Stimulated activated effector memory CD8-positive, alpha-beta T cell treated with anti-CD3 and anti-CD28 coated beads, Interleukin-12 subunit alpha, Interleukin-12 subunit beta, amount 100 ng/mL, for 72 hours (primary cell): ENCODE measurements at regions not wholly inside any gene's neighbourhood (a gene's known extent, or its start where the extent isn't known, plus 50 kb on each side); places are given as distances from the start of the nearest gene placed in this dataset.

Source experiments
- ATAC-seq: fragments of 150-1000 bp; cut with Tn5 transposase; 2 replicates; pipeline ENCODE4 v1.10.0; 2021
- DNase-seq, 2 donors: peaks; one replicate each; pipeline ENCODE4 v3.0.0; 2021 to 2022; ENCODE audit warnings: low spot score in 2 of 2
- H3K27ac Mint-ChIP-seq: one replicate; pipeline ENCODE4 v1.8.0; 2022; ENCODE audit warnings: mild to moderate bottlenecking, mixed read lengths
- H3K36me3 Mint-ChIP-seq: one replicate; pipeline ENCODE4 v1.8.0; 2022; ENCODE audit warnings: mild to moderate bottlenecking, mixed read lengths
- H3K4me1 Mint-ChIP-seq: one replicate; pipeline ENCODE4 v1.8.0; 2022; ENCODE audit warnings: mixed read lengths
- H3K4me3 Mint-ChIP-seq: one replicate; pipeline ENCODE4 v1.8.0; 2022; ENCODE audit warnings: mild to moderate bottlenecking, mixed read lengths
- H3K9me3 Mint-ChIP-seq: one replicate; pipeline ENCODE4 v1.8.0; 2022; ENCODE audit warnings: mixed read lengths

DNA sequence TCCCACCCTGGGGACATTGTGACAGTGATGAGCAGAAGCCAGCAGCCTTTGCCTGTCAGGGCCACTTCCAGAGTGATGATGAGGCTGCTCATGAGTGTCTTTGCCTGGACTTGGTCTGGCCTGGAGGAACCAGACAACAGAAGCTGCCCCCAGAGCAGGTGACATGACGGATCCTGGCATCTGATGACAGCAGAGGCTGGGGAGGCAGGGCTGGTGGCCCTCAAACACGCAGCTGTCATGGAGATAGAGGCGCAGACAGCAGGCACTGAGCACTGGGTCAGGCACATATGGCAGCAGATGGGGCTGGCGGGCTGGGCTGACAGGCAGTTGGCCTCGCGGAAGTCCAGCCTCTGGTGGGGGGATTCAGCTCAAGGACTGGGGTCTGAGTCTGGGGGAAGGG, 66.4 kb upstream of the STUM start:
- H3K4me3 Mint-ChIP-seq: no peak overlapping the region
- ATAC-seq (no peak), DNase-seq (no peak)
- H3K4me1 Mint-ChIP-seq: no peaks in the 10 kb centered on the region
- H3K36me3 Mint-ChIP-seq: no peaks in the 10 kb centered on the region
- H3K27ac Mint-ChIP-seq: no peak overlapping the region
- no peaks in the 10 kb centered on the region for H3K9me3 Mint-ChIP-seq

DNA sequence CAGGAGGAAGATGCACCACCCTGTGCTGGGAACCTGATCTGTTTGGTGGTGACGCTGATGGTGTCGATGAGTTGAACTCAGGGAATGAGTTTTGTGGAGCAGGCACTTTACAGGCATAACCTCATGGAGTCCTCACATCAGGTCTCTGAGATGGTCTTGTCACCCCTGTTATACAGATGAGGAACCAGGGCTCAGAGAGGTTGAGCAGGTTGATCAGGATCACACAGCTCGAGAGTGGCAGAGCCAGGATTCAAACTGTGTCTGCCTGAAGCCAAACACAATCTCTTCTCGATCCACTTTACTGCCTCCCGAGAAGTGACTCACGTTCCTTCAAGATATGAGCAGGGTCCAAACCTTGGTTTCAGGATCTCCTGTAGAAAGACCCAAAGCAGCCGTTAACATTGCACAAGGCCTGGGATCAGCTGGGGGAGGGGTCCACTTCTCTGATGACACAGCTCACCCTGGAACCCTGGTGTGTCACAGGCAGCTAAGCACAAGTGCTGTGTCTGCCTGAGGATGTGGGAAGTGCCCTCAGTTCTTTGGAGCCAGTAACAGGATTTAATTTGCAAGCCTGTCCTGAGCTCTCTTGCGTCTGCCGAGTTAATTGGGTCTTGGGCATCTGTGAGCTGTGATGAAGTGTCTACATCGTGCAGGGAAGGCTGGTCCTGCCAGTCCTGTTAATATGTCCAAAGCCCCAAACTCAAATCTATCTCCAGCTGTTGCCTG, 65.4 kb upstream of the STUM start:
- Mint-ChIP-seq H3K27ac (no peak overlapping the region), H3K36me3 (no peaks in the 10 kb centered on the region), H3K4me3 (no peak overlapping the region), H3K9me3 (no peaks in the 10 kb centered on the region), H3K4me1 (no peaks in the 10 kb centered on the region)
- DNase-seq (no peak), ATAC-seq (no peak)

DNA sequence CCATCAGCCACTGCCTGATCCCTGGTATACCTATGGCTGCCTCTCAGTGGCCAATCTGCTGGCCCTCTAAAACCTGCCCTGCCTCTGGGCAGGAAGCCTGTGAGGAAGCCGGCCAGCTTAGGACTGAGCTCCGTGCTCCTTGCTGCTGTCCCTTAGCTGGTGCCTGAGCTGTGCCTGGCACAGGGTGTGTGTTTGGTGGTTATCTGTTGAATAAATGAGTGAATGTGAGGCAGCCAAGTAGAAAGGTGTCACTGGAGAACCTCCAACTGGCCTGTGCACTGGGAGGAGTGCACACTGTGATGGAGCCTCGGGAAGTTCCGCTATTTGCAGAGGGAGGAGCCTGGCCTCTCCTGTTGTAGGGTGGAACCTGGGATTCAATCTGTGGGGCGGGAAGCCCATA, 63.4 kb upstream of the STUM start:
- no peak overlapping the region for H3K27ac Mint-ChIP-seq
- no peak for ATAC-seq
- H3K4me3 Mint-ChIP-seq: no peak overlapping the region
- no peaks in the 10 kb centered on the region for H3K9me3 Mint-ChIP-seq
- no peaks in the 10 kb centered on the region for H3K36me3 Mint-ChIP-seq
- no peak for DNase-seq
- H3K4me1 Mint-ChIP-seq: no peaks in the 10 kb centered on the region

DNA sequence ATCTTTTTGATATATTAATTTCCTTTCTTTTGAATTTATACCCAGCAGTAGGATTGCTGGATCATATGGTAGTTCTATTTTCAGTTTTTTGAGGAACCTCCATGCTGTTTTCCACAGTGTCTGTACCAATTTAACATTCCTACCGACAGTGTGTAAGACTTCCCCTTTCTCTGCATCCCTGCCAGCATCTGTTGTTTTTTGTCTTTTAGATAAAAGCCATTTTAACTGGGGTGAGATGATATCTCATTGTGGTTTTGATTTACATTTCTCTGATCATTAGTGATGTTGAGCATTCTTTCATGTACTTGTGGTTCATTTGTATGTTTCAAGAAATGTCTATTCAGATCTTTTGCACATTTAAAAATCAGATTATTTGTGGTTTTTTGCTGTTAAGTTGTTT, 62.4 kb upstream of the STUM start:
- Mint-ChIP-seq H3K4me1 (no peaks in the 10 kb centered on the region), H3K9me3 (no peaks in the 10 kb centered on the region), H3K27ac (no peak overlapping the region), H3K4me3 (no peak overlapping the region), H3K36me3 (no peaks in the 10 kb centered on the region)
- ATAC-seq (no peak), DNase-seq (no peak)

DNA sequence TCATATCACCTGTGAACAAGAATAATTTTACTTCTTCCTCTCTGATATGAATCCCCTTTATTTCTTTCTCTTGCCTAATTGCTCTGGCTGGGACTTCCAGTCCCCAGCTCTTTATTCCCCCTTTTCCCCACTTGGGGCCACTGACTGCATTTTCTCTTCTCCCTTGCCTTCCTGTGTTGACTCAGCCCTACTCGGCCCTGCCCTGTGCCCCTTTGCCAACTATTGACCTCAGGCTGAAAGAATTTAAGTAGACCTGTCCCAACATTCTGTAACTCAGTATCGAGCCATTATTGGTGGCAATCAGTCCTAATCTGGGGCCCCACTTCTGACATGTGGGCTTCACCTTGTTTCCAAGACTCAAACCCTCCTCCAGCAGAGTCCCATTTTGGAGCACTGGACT, 60.6 kb upstream of the STUM start:
- H3K9me3 Mint-ChIP-seq: no peaks in the 10 kb centered on the region
- H3K27ac Mint-ChIP-seq: no peak overlapping the region
- no peak for DNase-seq
- H3K4me3 Mint-ChIP-seq: no peak overlapping the region
- no peaks in the 10 kb centered on the region for H3K36me3 Mint-ChIP-seq
- no peaks in the 10 kb centered on the region for H3K4me1 Mint-ChIP-seq
- ATAC-seq: no peak

DNA sequence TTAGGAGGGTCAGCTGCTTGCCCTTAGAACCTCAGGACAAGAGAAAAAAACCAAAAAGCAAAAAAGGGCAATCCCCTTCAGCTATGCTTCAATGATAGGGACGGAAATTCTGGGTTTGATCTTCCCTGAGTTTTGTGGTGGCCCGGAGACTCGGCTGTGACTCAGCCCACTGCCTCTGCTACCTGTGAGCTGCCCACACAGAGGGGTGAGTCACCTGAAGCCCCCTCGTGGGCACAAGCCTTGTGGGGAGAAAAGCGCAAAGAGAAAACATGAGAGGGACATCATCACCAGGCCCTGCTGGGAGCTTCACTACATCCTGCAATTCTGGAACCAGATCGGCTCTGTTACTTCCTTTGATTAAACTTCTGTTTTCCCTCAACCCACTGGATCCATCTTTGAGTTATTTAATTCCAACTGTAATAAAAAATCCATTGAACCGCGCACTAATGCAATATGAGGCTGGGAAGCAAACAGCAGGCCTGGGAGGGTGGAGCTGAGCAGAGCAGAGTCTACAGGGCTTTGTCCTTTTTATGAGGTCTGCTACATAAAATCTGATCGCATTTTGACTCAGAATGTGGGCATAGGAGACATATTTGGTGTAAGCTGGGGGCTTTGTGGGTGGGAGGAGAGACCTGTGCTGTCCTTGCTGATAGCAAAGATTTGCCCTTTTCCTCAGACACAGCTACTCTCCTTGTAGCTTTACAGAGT, 58.7 kb upstream of the STUM start:
- DNase-seq: no peak
- H3K4me1 Mint-ChIP-seq: no peaks in the 10 kb centered on the region
- H3K27ac Mint-ChIP-seq: no peak overlapping the region
- ATAC-seq: peak; percentile 59
- H3K4me3 Mint-ChIP-seq: no peak overlapping the region
- no peaks in the 10 kb centered on the region for H3K36me3 Mint-ChIP-seq
- H3K9me3 Mint-ChIP-seq: no peaks in the 10 kb centered on the region

DNA sequence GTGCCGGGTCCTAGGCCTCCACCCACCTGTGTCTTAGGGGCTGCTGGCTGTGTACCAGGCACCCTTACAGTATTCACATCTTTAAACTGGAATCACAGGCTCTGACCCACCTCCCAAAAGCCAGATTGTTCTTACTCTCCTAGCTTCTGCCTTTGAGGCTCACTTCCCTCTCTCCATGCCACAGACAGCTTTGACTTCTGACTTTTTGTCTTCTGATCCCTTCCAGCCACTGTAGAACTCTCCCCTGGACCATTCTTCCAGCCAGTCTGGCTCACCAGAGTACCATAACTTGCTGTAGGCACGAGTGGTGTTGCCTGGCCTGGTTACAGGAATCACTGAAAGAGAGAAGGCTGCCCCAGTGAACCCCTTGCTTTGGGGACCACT, 58.1 kb upstream of the STUM start:
- no peaks in the 10 kb centered on the region for H3K9me3 Mint-ChIP-seq
- no peak overlapping the region for H3K4me3 Mint-ChIP-seq
- no peak overlapping the region for H3K27ac Mint-ChIP-seq
- H3K4me1 Mint-ChIP-seq: no peaks in the 10 kb centered on the region
- ATAC-seq (no peak), DNase-seq (peak in 1 of 2 donors; percentile 43)
- H3K36me3 Mint-ChIP-seq: no peaks in the 10 kb centered on the region

DNA sequence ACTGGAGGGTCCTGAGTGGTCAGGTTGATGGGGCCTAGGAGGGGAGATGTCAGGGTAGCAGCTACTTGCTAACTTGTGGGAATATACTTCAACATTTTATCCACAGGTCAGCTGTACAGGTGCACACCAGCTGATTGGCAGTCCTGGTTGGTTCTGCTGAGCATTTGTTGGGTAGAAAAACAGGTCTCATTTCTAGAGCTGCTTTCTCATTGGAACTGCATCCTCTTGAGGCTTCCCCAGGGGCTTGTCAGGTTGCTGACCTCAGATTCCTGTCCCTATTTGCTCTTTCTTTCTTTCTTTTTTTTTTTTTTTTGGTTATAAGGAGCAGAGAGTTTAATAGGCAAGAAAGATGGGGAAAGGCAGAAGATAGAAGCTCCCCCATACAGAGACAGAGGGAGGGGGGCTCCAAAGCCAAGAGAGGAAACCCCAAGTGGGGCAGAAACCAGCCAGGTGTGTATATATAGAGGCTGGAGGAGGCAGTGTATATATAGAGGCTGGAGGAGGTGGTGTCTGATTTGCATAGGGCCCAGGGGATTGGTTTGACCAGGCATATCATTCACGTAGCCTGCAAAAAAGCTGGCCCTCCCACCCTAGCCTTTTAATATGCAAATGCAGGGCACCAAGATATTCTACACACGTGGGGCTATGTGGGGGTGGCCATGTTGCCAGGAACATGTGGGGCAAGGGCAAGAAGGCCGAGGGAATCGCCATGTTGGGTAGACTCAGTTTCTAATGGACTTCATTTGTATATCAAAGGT, 57.3 kb upstream of the STUM start:
- Mint-ChIP-seq H3K4me1 (no peaks in the 10 kb centered on the region), H3K9me3 (no peaks in the 10 kb centered on the region), H3K4me3 (no peak overlapping the region), H3K27ac (no peak overlapping the region), H3K36me3 (no peaks in the 10 kb centered on the region)
- ATAC-seq: no peak
- DNase-seq: no peak

DNA sequence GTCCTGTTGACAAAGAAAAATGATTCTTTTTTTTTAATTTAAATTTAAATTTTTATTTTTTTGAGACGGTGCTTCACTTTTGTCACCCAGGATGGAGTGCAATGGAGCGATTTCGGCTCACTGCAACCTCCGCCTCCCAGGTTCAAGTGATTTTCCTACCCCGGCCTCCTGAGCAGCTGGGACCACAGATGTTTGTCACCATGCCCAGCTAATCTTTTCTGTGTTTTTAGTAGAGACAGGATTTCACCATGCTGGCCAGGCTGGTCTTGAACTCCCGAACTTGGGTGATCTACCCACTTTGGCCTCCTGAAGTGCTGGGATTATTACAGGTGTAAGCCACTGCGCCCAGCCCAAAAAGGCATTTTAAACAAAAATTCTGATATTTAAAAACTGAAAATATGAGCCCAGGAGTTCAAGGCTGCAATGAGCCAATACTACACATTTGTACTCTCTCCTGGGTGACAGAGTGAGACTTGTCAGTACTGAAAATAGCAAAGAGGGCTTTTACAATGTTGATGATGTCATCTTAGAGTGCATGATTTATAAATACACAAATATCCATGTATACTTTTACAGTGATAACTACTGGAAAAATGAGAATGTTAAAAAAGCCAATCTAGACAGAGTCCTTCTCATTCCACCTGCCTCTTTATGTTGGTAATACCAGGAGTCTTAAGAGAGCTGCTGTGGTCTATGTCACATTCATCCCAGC, 56.0 kb upstream of the STUM start:
- no peaks in the 10 kb centered on the region for H3K36me3 Mint-ChIP-seq
- H3K4me1 Mint-ChIP-seq: no peaks in the 10 kb centered on the region
- H3K27ac Mint-ChIP-seq: no peak overlapping the region
- no peaks in the 10 kb centered on the region for H3K9me3 Mint-ChIP-seq
- no peak overlapping the region for H3K4me3 Mint-ChIP-seq
- DNase-seq: no peak
- ATAC-seq: no peak

DNA sequence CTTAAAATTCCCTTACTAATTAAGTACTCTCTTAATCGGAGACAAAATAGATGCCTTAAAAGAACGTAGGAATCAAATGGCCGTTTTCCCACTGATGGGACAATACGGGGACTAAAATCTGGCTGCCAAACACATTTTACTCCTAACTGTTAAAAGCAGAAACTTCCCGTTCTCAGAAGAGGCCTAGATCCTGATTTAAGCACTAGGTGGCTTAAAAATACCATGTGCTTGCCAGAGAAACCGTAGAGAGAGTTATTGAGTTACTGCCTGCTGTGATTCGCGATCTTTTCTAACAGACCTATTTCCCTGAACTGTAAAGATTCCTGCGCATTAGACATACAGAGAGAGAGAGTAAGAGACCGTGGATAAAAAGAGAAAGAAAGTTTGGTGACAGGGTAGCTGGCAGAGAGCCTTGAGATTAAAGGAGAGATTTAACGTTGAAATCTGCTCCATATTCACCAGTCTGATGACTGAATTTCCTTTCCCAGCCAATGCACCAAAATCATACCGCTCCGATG, 54.4 kb upstream of the STUM start:
- H3K27ac Mint-ChIP-seq: no peak overlapping the region
- H3K36me3 Mint-ChIP-seq: no peaks in the 10 kb centered on the region
- no peak overlapping the region for H3K4me3 Mint-ChIP-seq
- H3K4me1 Mint-ChIP-seq: no peaks in the 10 kb centered on the region
- no peaks in the 10 kb centered on the region for H3K9me3 Mint-ChIP-seq
- no peak for DNase-seq
- no peak for ATAC-seq

DNA sequence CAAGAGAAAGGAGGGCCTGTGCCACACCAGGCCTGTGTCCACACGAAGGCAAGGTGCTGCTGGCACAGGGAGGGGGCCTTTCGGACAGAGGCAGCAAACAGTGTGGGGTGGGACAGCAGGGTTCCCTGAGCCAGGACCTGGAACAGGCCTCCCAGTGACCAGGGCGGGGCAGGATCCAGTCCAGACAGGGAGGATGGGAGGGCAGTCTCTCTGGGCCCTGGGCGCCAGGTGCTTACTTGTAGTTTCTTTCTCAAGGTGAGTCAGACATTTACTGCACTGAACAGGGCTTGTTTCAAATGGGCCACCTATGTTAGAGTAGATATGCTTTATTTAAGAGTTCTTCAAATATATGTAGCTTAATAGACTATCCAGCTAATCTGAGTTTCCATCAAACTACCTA, 52.8 kb upstream of the STUM start:
- Mint-ChIP-seq H3K36me3 (no peaks in the 10 kb centered on the region), H3K27ac (no peak overlapping the region), H3K9me3 (no peaks in the 10 kb centered on the region), H3K4me3 (no peak overlapping the region), H3K4me1 (no peaks in the 10 kb centered on the region)
- DNase-seq: no peak
- ATAC-seq: no peak

DNA sequence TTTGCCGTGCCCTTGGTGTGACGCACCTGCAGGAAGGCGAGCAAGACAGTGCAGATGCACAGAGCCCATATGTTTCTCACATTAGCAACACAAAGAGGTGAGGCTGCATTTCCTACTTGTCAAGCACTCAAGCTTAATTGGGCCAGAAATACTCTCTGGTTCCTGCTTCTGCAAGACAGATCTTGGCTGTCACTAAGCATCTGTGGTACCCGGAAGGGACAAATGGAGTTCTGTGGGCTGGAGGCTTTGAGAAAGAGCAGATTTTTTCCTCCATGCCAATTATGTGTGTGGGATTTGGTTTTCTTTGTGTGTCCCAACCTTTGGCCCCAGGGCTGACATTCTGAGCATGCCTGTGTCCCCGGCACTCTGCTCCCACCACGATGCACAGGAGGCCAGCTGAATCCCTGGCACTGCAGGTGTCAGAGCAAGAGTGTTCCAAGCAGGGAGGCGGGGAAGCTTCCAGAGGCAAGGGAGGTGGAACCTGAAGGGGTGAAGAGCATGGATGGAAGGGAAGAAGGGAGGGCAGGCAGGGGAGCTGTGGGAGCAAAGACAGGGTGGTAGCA, 52.0 kb upstream of the STUM start:
- Mint-ChIP-seq H3K4me1 (no peaks in the 10 kb centered on the region), H3K9me3 (no peaks in the 10 kb centered on the region), H3K4me3 (no peak overlapping the region), H3K36me3 (no peaks in the 10 kb centered on the region), H3K27ac (no peak overlapping the region)
- ATAC-seq: no peak
- DNase-seq: peak in 1 of 2 donors; percentile 37

DNA sequence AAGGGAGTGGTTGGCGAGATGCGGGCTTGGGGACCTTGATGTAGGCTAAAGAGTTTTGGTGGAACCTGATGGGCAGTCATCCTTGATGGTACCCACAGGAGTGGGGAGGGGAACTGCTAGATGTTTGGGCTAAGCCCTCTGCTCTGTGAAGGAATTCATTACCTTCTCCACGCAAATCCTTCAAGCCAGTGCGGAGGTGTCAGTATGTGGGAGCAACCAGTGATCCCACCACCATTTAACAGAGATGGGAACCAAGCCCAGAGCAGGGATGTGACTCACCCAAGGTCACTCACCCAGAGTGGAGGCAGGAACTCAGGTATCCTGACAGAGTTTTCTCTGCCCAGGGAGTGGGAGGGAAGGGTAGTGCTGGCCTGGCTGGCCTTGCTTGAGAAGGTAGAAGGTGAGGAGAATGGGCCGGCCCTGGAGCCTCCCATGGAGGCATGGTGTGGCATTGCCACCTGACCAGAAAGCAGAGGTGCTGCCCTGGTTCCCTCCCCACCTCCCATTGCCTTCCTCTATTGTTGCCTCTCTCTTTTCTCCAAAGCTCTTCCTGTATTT, 51.2 kb upstream of the STUM start:
- no peak overlapping the region for H3K4me3 Mint-ChIP-seq
- DNase-seq (no peak), ATAC-seq (peak; percentile 16)
- no peaks in the 10 kb centered on the region for H3K9me3 Mint-ChIP-seq
- no peaks in the 10 kb centered on the region for H3K36me3 Mint-ChIP-seq
- no peaks in the 10 kb centered on the region for H3K4me1 Mint-ChIP-seq
- no peak overlapping the region for H3K27ac Mint-ChIP-seq

DNA sequence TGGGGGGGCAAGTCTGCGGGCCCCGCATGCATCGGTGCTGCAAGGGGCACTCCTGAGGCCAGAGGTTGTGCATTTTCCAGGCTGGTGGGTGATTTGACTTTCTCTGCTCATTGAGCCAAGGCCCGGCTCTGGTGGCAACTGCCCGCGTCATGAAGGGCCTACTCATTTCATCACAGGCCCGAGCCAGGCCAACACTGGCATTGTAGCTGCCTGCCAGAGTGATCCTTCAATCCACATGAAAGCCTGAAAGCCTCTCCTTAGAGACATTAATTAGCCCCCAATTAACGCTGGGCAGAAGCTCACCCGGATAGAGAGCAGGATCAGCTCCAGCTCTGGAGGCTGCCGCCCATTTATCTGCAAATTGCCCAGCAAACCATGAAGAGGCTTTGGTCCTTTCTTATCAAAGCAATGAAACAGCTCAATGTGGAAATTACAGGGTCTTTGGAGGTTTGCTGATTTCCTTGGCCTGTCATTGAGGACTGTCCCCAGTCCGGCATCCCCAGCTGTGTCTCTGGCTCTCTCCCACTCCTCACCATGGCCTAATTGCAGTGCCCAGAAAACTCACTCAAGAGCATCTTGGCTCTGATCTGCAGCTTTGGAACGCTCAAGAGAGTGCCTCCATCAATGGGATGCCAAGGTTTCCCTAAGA, 50.4 kb upstream of the STUM start:
- no peak overlapping the region for H3K4me3 Mint-ChIP-seq
- H3K4me1 Mint-ChIP-seq: no peaks in the 10 kb centered on the region
- no peak overlapping the region for H3K27ac Mint-ChIP-seq
- no peak for ATAC-seq
- no peaks in the 10 kb centered on the region for H3K36me3 Mint-ChIP-seq
- DNase-seq: no peak
- H3K9me3 Mint-ChIP-seq: no peaks in the 10 kb centered on the region
